PC-9 (cell line): ENCODE measurements at regions not wholly inside any gene's neighbourhood (a gene's known extent, or its start where the extent isn't known, plus 50 kb on each side); places are given as distances from the start of the nearest gene placed in this dataset.

Experiments
- BruUV-seq: library from RNA; stranded (reverse); fragments of 400-500 nt; replicated peaks from 2 replicates; lab custom pipeline; 2021; lab: Mats Ljungman, UMichigan
- CTCF ChIA-PET: fragments of 300-600 bp; sonication (Branson Sonifier 250); formaldehyde crosslinking; loops from one replicate; lab custom pipeline; 2022; ENCODE audit warnings: antibody characterized with exemption; lab: Charles Lee
- POLR2A ChIA-PET: fragments of 300-600 bp; sonication (Branson Sonifier 250); formaldehyde crosslinking; loops from one replicate; lab custom pipeline; 2022; ENCODE audit warnings: antibody characterized with exemption; ENCODE audit not compliant: unreplicated experiment; lab: Charles Lee
- DNase-seq, 2 experiments: peaks; one replicate each; pipeline versions ENCODE4 v3.0.0 to v3.0.0-alpha.2; 2015 to 2022; ENCODE audit warnings: mixed read lengths in 1 of 2
- H2AFZ ChIP-seq: fragments of 200-600 bp; sonication (generic); 2 replicates; pipeline ENCODE4 v1.8.1; 2017; ENCODE audit warnings: antibody characterized with exemption
- H3F3A ChIP-seq: fragments of 200-600 bp; sonication (generic); 2 replicates; pipeline ENCODE4 v1.8.1; 2017; ENCODE audit warnings: antibody characterized with exemption, mild to moderate bottlenecking, low read depth; ENCODE audit not compliant: insufficient read depth
- H3K27ac ChIP-seq: fragments of 200-600 bp; sonication (generic); 2 replicates; pipeline ENCODE4 v1.6.1; 2016; ENCODE audit warnings: mixed run types
- H3K27me3 ChIP-seq: fragments of 200-600 bp; sonication (generic); 2 replicates; pipeline ENCODE4 v1.6.1; 2016; ENCODE audit warnings: low read depth, mixed run types; ENCODE audit not compliant: insufficient read depth
- H3K36me3 ChIP-seq: fragments of 200-600 bp; sonication (generic); 2 replicates; pipeline ENCODE4 v1.6.1; 2016; ENCODE audit warnings: low read depth, mixed run types
- H3K4me1 ChIP-seq: fragments of 200-600 bp; sonication (generic); replicated peaks from 2 replicates; pipeline ENCODE4 v1.6.1; 2016; ENCODE audit warnings: mixed run types; ENCODE audit not compliant: insufficient read depth
- H3K4me2 ChIP-seq: fragments of 200-600 bp; sonication (generic); 2 replicates; pipeline ENCODE4 v1.6.1; 2017; ENCODE audit warnings: mixed run types
- H3K4me3 ChIP-seq: fragments of 200-600 bp; sonication (generic); 2 replicates; pipeline ENCODE4 v1.6.1; 2016; ENCODE audit warnings: mixed run types
- H3K79me2 ChIP-seq: fragments of 200-600 bp; sonication (generic); 2 replicates; pipeline ENCODE4 v1.6.1; 2017; ENCODE audit warnings: low read depth, mixed run types
- H3K9me2 ChIP-seq: fragments of 200-600 bp; sonication (generic); 2 replicates; pipeline ENCODE4 v1.8.1; 2017; ENCODE audit warnings: mild to moderate bottlenecking; ENCODE audit not compliant: insufficient read depth
- H3K9me3 ChIP-seq: fragments of 200-600 bp; sonication (generic); 2 replicates; pipeline ENCODE4 v1.8.1; 2016; ENCODE audit warnings: low read depth; ENCODE audit not compliant: insufficient read depth
- H4K20me1 ChIP-seq: fragments of 200-600 bp; sonication (generic); 2 replicates; pipeline ENCODE4 v1.8.1; 2017; ENCODE audit not compliant: insufficient read depth
- CTCF ChIP-seq: fragments of 200-600 bp; sonication (generic); conservative IDR thresholded peaks from 2 replicates; pipeline ENCODE4 v1.6.1; 2017; ENCODE audit warnings: mixed run types, antibody characterized with exemption, mild to moderate bottlenecking, moderate library complexity
- EZH2 ChIP-seq: fragments of 200-600 bp; sonication (generic); IDR thresholded peaks from 2 replicates; pipeline ENCODE4 v1.8.0; 2017; ENCODE audit warnings: antibody characterized with exemption, low read depth
- intact Hi-C: fragments of 100-400 bp; cut with micrococcal nuclease; formaldehyde crosslinking; loops from one replicate; pipeline ENCODE4 v1.10.0; 2022; ENCODE audit not compliant: unreplicated experiment

- no peak for TF ChIP-seq EZH2
- TF ChIP-seq CTCF: no peak
- H3K79me2 ChIP-seq: no peaks in the 10 kb centered on the region
- CTCF ChIA-PET: no interaction called here
These were observed 165.1 kb upstream of the TNFAIP3 start for GRCh38 chr6:137701942-137702341.

DNA sequence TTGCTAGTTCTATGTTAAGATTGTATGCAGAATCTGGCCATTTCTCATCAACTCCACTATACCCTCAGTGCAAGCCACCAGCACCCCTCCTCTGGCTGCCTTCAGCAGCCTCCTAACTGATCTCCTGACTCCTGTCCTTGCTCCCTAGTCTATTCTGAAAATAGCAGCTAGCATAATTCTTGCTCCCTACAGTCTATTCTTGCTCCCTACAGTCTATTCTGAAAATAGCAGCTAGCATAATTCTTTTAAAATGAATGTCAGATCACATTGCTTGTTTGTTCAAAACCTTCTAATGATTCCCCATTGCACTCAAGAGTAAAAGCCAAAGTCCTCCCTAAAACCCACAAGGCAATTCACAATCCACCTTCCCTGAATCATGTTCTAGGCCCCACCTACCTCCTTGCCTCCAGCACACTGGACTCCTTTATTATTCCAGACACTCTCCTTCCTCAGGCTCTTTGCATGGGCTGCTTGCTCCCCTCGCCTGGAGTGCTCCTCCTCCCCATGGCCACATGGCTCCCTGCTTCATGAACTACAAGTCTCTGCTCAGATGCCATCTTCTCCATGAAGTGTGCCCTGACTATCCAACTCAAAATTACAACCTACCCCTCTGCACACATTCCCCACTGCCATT, 164.2 kb upstream of the TNFAIP3 start:
- peaks cover 11% of the 10 kb centered on the region for H3K4me1 ChIP-seq
- H3K27me3 ChIP-seq: no peaks in the 10 kb centered on the region
- H2AFZ ChIP-seq: no peak overlapping the region
- 0 out of 2 replicates have a peak, but pooled peaks have one; percentile 16 for TF ChIP-seq CTCF
- no peak for TF ChIP-seq EZH2
- H3F3A ChIP-seq: peaks cover 10% of the 10 kb centered on the region; the same call in 1 of the 2 replicates
- H3K4me2 ChIP-seq: no peak overlapping the region
- H3K9me2 ChIP-seq: no peaks in the 10 kb centered on the region
- no peak overlapping the region for H3K27ac ChIP-seq
- ChIA-PET CTCF (no interaction called here), POLR2A (no interaction called here)
- H3K9me3 ChIP-seq: no peaks in the 10 kb centered on the region
- BruUV-seq: no TSS peak
- H3K4me3 ChIP-seq: no peak overlapping the region
- H4K20me1 ChIP-seq: no peaks in the 10 kb centered on the region
- no peaks in the 10 kb centered on the region for H3K36me3 ChIP-seq
- intact Hi-C loops: no loop called here
- DNase-seq: no peak
- no peaks in the 10 kb centered on the region for H3K79me2 ChIP-seq

More at GRCh38 chr6:137701942-137702341, 165.1 kb upstream of the TNFAIP3 start:
- no peaks in the 10 kb centered on the region for H3K9me2 ChIP-seq
- peaks cover 16% of the 10 kb centered on the region for H3K4me1 ChIP-seq
- BruUV-seq: no TSS peak
- H3K4me3 ChIP-seq: no peak overlapping the region
- POLR2A ChIA-PET: no interaction called here
- DNase-seq: no peak
- H3K27me3 ChIP-seq: no peaks in the 10 kb centered on the region
- no peaks in the 10 kb centered on the region for H3K36me3 ChIP-seq
- H2AFZ ChIP-seq: no peak overlapping the region
- no peaks in the 10 kb centered on the region for H3K9me3 ChIP-seq
- no peak overlapping the region for H3K27ac ChIP-seq
- H4K20me1 ChIP-seq: no peaks in the 10 kb centered on the region
- H3K4me2 ChIP-seq: no peak overlapping the region
- intact Hi-C loops: no loop called here
- H3F3A ChIP-seq: peaks cover 15% of the 10 kb centered on the region; the same call in 1 of the 2 replicates

DNA sequence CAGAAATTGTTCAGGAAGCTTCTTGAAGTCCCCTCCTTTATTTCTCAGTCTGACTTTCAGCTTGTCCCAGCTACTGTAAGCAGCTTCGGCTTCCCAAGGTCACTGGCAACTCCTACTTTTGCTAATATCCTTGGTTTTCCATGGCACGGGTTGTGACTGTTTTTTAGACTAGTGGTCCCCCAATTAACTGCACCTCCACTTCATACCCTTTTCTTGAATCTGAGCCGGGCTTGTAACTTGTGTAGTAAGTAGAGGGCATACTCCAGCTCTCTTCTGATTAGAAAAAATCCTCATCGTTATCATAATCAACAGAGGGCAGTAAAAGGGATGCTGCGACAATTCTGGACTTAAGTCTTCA, 162.3 kb upstream of the TNFAIP3 start:
- Histone ChIP-seq H3K79me2 (no peaks in the 10 kb centered on the region), H4K20me1 (no peaks in the 10 kb centered on the region), H3K4me3 (no peak overlapping the region), H3K36me3 (no peaks in the 10 kb centered on the region), H3K4me1 (peaks cover 22% of the 10 kb centered on the region), H3F3A (peaks cover 21% of the 10 kb centered on the region; the same call in 1 of the 2 replicates), H3K9me3 (no peaks in the 10 kb centered on the region), H3K9me2 (no peaks in the 10 kb centered on the region), H3K4me2 (no peak overlapping the region), H3K27ac (no peak overlapping the region), H3K27me3 (no peaks in the 10 kb centered on the region), H2AFZ (no peak overlapping the region)
- CTCF ChIA-PET: interaction anchor here (0.6 to 0.8 kb wide), 2 partner anchors 24 to 220 kb away, joined by 3 to 5 read pairs; no protein-coding TSS in a partner anchor
- intact Hi-C loops: loop anchor here (1.0 to 5.0 kb wide), 3 partner anchors 297 to 612 kb away; no protein-coding TSS in a partner anchor
- TF ChIP-seq CTCF (no peak), EZH2 (no peak)
- no TSS peak for BruUV-seq
- POLR2A ChIA-PET: interaction anchor here (0.6 kb wide), 1 partner anchor 163 kb away, joined by 4 read pairs; no protein-coding TSS in a partner anchor
- no peak for DNase-seq
